ENCODE measurements at regions not wholly inside any gene's neighbourhood (a gene's known extent, or its start where the extent isn't known, plus 50 kb on each side); places are given as distances from the start of the nearest gene placed in this dataset.

DNA sequence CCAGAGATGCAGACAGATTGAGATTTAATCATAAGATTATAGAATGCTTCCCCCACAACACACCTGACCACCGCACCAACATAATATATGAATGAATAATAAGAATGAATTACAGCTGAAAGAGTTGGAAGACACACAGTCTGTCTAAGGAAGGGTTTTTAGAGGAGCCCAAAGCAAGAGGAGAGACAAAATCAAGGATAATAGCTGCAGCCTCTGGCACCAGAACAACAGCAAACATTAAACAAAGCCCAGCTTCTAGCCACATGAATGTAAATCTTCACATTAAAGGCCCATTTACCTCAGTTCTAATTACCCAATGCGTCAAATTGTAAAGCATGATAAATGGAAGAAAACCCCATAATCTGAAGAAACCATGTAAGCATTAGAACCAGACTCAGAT is 133.9 kb downstream of the SPCS3 start:
- no peak for TF ChIP-seq POLR2A (IDR thresholded peaks at IDR 0.05)
- TF ChIP-seq, protein P1, sequence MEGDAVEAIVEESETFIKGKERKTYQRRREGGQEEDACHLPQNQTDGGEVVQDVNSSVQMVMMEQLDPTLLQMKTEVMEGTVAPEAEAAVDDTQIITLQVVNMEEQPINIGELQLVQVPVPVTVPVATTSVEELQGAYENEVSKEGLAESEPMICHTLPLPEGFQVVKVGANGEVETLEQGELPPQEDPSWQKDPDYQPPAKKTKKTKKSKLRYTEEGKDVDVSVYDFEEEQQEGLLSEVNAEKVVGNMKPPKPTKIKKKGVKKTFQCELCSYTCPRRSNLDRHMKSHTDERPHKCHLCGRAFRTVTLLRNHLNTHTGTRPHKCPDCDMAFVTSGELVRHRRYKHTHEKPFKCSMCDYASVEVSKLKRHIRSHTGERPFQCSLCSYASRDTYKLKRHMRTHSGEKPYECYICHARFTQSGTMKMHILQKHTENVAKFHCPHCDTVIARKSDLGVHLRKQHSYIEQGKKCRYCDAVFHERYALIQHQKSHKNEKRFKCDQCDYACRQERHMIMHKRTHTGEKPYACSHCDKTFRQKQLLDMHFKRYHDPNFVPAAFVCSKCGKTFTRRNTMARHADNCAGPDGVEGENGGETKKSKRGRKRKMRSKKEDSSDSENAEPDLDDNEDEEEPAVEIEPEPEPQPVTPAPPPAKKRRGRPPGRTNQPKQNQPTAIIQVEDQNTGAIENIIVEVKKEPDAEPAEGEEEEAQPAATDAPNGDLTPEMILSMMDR (IDR thresholded peaks at IDR 0.05): no peak
